Peyer's patch (tissue), 4 donors: ENCODE measurements at regions not wholly inside any gene's neighbourhood (a gene's known extent, or its start where the extent isn't known, plus 50 kb on each side); places are given as distances from the start of the nearest gene placed in this dataset.

Experiments
- POLR2A ChIP-seq, 2 donors: fragments of 450-650 bp; IDR thresholded peaks; one replicate each; pipeline ENCODE4 v1.5.1; 2017; ENCODE audit warnings: antibody characterized with exemption in 2 of 2, mild to moderate bottlenecking in 2 of 2, moderate library complexity in 2 of 2
- TF ChIP-seq, protein P1 (sequence below), 6 experiments: fragments of 450-650 bp in 4 of 6; fragments of 200-600 bp in 2 of 6; sonication (generic) in 1 of 6; IDR thresholded peaks; one replicate each; pipeline ENCODE4 v1.5.1; 2017 to 2019; ENCODE audit warnings: antibody characterized with exemption in 6 of 6, mild to moderate bottlenecking in 3 of 6, moderate library complexity in 1 of 6

DNA sequence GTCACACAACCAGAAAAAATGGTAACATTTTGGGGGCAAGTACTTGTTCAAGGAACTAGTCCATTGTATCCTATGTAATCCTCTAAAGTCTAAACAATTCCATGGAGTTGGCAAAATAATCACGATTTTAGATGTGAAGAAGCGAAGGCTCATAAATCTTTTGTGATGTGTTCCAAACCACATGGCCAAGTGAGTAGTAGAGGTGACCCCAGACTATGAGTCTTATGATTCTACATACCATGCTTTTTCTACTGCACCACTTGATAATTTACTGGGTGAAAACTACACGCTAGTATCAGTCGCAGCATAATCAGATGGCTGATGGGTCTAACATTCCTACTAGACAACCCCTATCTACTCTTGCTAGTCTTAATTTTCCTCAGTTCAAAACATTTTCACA, 371.4 kb downstream of the OSR1 start:
- TF ChIP-seq, protein P1, sequence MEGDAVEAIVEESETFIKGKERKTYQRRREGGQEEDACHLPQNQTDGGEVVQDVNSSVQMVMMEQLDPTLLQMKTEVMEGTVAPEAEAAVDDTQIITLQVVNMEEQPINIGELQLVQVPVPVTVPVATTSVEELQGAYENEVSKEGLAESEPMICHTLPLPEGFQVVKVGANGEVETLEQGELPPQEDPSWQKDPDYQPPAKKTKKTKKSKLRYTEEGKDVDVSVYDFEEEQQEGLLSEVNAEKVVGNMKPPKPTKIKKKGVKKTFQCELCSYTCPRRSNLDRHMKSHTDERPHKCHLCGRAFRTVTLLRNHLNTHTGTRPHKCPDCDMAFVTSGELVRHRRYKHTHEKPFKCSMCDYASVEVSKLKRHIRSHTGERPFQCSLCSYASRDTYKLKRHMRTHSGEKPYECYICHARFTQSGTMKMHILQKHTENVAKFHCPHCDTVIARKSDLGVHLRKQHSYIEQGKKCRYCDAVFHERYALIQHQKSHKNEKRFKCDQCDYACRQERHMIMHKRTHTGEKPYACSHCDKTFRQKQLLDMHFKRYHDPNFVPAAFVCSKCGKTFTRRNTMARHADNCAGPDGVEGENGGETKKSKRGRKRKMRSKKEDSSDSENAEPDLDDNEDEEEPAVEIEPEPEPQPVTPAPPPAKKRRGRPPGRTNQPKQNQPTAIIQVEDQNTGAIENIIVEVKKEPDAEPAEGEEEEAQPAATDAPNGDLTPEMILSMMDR (IDR thresholded peaks at IDR 0.05), result no peak
- no peak for TF ChIP-seq POLR2A (IDR thresholded peaks at IDR 0.05)
